Mesenchymal stem cell (in vitro differentiated cells and primary cell): ENCODE measurements at regions not wholly inside any gene's neighbourhood (a gene's known extent, or its start where the extent isn't known, plus 50 kb on each side); places are given as distances from the start of the nearest gene placed in this dataset.

Experiments used
- DNase-seq: peaks from one replicate; pipeline ENCODE4 v3.0.0-alpha.2; 2013
- H2AFZ ChIP-seq: one replicate; pipeline ENCODE4 v1.6.1; 2013; ENCODE audit warnings: low read depth, mild to moderate bottlenecking, control low read depth, inconsistent platforms, low read length, moderate library complexity
- H2AK5ac ChIP-seq: 2 replicates; pipeline ENCODE4 v1.6.1; 2013; ENCODE audit warnings: low read length, moderate library complexity, mild to moderate bottlenecking, inconsistent platforms; ENCODE audit not compliant: severe bottlenecking
- H2BK120ac ChIP-seq: one replicate; pipeline ENCODE4 v1.6.1; 2013; ENCODE audit warnings: low read depth, mild to moderate bottlenecking, inconsistent platforms, low read length, moderate library complexity
- H2BK12ac ChIP-seq, 2 experiments: one replicate each; pipeline ENCODE4 v1.6.1; 2013; ENCODE audit warnings: inconsistent platforms in 2 of 2, low read length in 2 of 2, mild to moderate bottlenecking in 2 of 2, moderate library complexity in 2 of 2, control low read depth in 1 of 2
- H2BK15ac ChIP-seq: one replicate; pipeline ENCODE4 v1.6.1; 2013; ENCODE audit warnings: mild to moderate bottlenecking, low read depth, inconsistent platforms; ENCODE audit not compliant: poor library complexity, severe bottlenecking
- H2BK5ac ChIP-seq: 2 replicates; pipeline ENCODE4 v1.6.1; 2013; ENCODE audit warnings: low read depth, mild to moderate bottlenecking, low read length, control low read depth, inconsistent platforms; ENCODE audit not compliant: poor library complexity, severe bottlenecking
- H3K14ac ChIP-seq, 2 experiments: one replicate each; pipeline ENCODE4 v1.6.1; 2013; ENCODE audit warnings: inconsistent platforms in 2 of 2, low read length in 2 of 2, control low read depth in 1 of 2, mild to moderate bottlenecking in 1 of 2, moderate library complexity in 1 of 2
- H3K18ac ChIP-seq, 2 experiments: one replicate each; pipeline ENCODE4 v1.6.1; 2013; ENCODE audit warnings: inconsistent platforms in 2 of 2, low read length in 2 of 2, control low read depth in 1 of 2, low read depth in 1 of 2, mild to moderate bottlenecking in 1 of 2
- H3K23ac ChIP-seq, 2 experiments: one replicate each; pipeline ENCODE4 v1.6.1; 2013; ENCODE audit warnings: inconsistent platforms in 2 of 2, low read length in 2 of 2, mild to moderate bottlenecking in 2 of 2, moderate library complexity in 2 of 2, control low read depth in 1 of 2
- H3K27ac ChIP-seq: 2 replicates; pipeline ENCODE4 v1.5.1; 2013; ENCODE audit warnings: mild to moderate bottlenecking, moderate library complexity, low read length, control low read depth, inconsistent platforms; ENCODE audit not compliant: poor library complexity, severe bottlenecking
- H3K27me3 ChIP-seq, 2 experiments: 2 replicates each; pipeline versions ENCODE4 v1.6.1 to v1.7.0; 2013; ENCODE audit warnings: low read length in 2 of 2, mild to moderate bottlenecking in 2 of 2, moderate library complexity in 2 of 2, control low read depth in 1 of 2, inconsistent platforms in 1 of 2; ENCODE audit not compliant: control insufficient read depth in 1 of 2, insufficient read depth in 1 of 2
- H3K36me3 ChIP-seq, 2 experiments: 2 replicates each; pipeline versions ENCODE4 v1.6.1 to v1.7.0; 2013; ENCODE audit warnings: low read length in 2 of 2, control low read depth in 1 of 2, inconsistent platforms in 1 of 2, low read depth in 1 of 2, mild to moderate bottlenecking in 1 of 2; ENCODE audit not compliant: insufficient read depth in 2 of 2, control insufficient read depth in 1 of 2
- H3K4ac ChIP-seq, 2 experiments: one replicate each; pipeline ENCODE4 v1.6.1; 2013; ENCODE audit warnings: inconsistent platforms in 2 of 2, low read length in 2 of 2, mild to moderate bottlenecking in 2 of 2, moderate library complexity in 2 of 2, control low read depth in 1 of 2, low read depth in 1 of 2
- H3K4me1 ChIP-seq: 2 replicates; pipeline ENCODE4 v1.6.1; 2013; ENCODE audit warnings: low read depth, low read length, control low read depth; ENCODE audit not compliant: control insufficient read depth, insufficient read depth
- H3K4me2 ChIP-seq: 2 replicates; pipeline ENCODE4 v1.6.1; 2013; ENCODE audit warnings: low read length, mild to moderate bottlenecking, inconsistent platforms; ENCODE audit not compliant: poor library complexity, severe bottlenecking
- H3K4me3 ChIP-seq, 2 experiments: 2 replicates each; pipeline versions ENCODE4 v1.5.1 to v1.7.0; 2013; ENCODE audit warnings: low read length in 2 of 2, mild to moderate bottlenecking in 2 of 2, control low read depth in 1 of 2, low read depth in 1 of 2; ENCODE audit not compliant: insufficient read depth in 1 of 2
- H3K79me1 ChIP-seq: replicated peaks from 2 replicates; pipeline ENCODE4 v1.6.1; 2013; ENCODE audit warnings: mild to moderate bottlenecking, control low read depth, low read length, inconsistent platforms; ENCODE audit not compliant: poor library complexity, severe bottlenecking
- H3K9ac ChIP-seq: 2 replicates; pipeline ENCODE4 v1.7.0; 2013; ENCODE audit warnings: mild to moderate bottlenecking, low read length, moderate library complexity
- H3K9me3 ChIP-seq: 2 replicates; pipeline ENCODE4 v1.7.0; 2013; ENCODE audit warnings: mild to moderate bottlenecking, low read length; ENCODE audit not compliant: control insufficient read depth
- H4K8ac ChIP-seq: one replicate; pipeline ENCODE4 v1.6.1; 2013; ENCODE audit warnings: inconsistent platforms, mild to moderate bottlenecking, low read length, moderate library complexity
- H4K91ac ChIP-seq: one replicate; pipeline ENCODE4 v1.6.1; 2013; ENCODE audit warnings: mild to moderate bottlenecking, low read length, inconsistent platforms
- WGBS: methylation state at CpG from one replicate; pipeline ENCODE4 v1.1.7; 2013; ENCODE audit warnings: mixed read lengths; 5-methylcytosine and 5-hydroxymethylcytosine counted together

- no peak overlapping the region for H4K8ac ChIP-seq
- no peak overlapping the region for H3K4me3 ChIP-seq
- no peak overlapping the region for H2AFZ ChIP-seq
- no peak overlapping the region for H3K4ac ChIP-seq
- H3K9me3 ChIP-seq = no peaks in the 10 kb centered on the region
- WGBS = 73% methylated on average over 1 of the region's 2 CpGs
- H3K27ac ChIP-seq = no peak overlapping the region
- H3K14ac ChIP-seq = no peak overlapping the region
- H2AK5ac ChIP-seq = no peak overlapping the region
- no peak overlapping the region for H2BK5ac ChIP-seq
- no peak overlapping the region for H2BK120ac ChIP-seq
- H4K91ac ChIP-seq = no peak overlapping the region
- H3K36me3 ChIP-seq = no peaks in the 10 kb centered on the region
- H2BK15ac ChIP-seq = no peak overlapping the region
- no peaks in the 10 kb centered on the region for H3K4me1 ChIP-seq
- no peaks in the 10 kb centered on the region for H3K79me1 ChIP-seq
- no peak overlapping the region for H3K18ac ChIP-seq
- H2BK12ac ChIP-seq = no peak overlapping the region
- no peaks in the 10 kb centered on the region for H3K27me3 ChIP-seq
- no peak overlapping the region for H3K23ac ChIP-seq
- H3K4me2 ChIP-seq = no peak overlapping the region
- no peak overlapping the region for H3K9ac ChIP-seq
- DNase-seq = no peak
Measured at GRCh38 chr16:62717026-62717425, 680.8 kb upstream of the CDH8 start.

- no peak overlapping the region for H3K27ac ChIP-seq
Measured at GRCh38 chr16:62715701-62716100, 679.5 kb upstream of the CDH8 start.

GRCh38 chr16:62712566-62712965 is 676.3 kb upstream of the CDH8 start:
- no peak for DNase-seq
- no peak overlapping the region for H3K23ac ChIP-seq

More at GRCh38 chr16:62715701-62716100, 679.5 kb upstream of the CDH8 start:
- H2BK120ac ChIP-seq = no peak overlapping the region
- H3K9me3 ChIP-seq = no peaks in the 10 kb centered on the region
- no peaks in the 10 kb centered on the region for H3K27me3 ChIP-seq
- H4K8ac ChIP-seq = no peak overlapping the region
- H2AFZ ChIP-seq = no peak overlapping the region
- no peak overlapping the region for H3K4me2 ChIP-seq
- H2BK5ac ChIP-seq = no peak overlapping the region
- no peaks in the 10 kb centered on the region for H3K36me3 ChIP-seq
- WGBS = no CpG with 5 or more reads among the region's 1 CpG
- no peak overlapping the region for H3K18ac ChIP-seq
- H3K4me3 ChIP-seq = no peak overlapping the region
- H3K9ac ChIP-seq = no peak overlapping the region
- H2BK12ac ChIP-seq = no peak overlapping the region
- H4K91ac ChIP-seq = no peak overlapping the region
- no peak overlapping the region for H3K23ac ChIP-seq
- H3K4me1 ChIP-seq = no peaks in the 10 kb centered on the region
- H2BK15ac ChIP-seq = no peak overlapping the region
- no peak for DNase-seq
- H3K79me1 ChIP-seq = no peaks in the 10 kb centered on the region
- no peak overlapping the region for H2AK5ac ChIP-seq
- no peak overlapping the region for H3K14ac ChIP-seq
- H3K4ac ChIP-seq = no peak overlapping the region

GRCh38 chr16:62711797-62712196 is 675.6 kb upstream of the CDH8 start:
- Histone ChIP-seq H3K27ac (no peak overlapping the region), H2BK120ac (no peak overlapping the region), H3K18ac (no peak overlapping the region), H2BK12ac (no peak overlapping the region), H3K4me3 (no peak overlapping the region), H2AFZ (no peak overlapping the region), H3K9me3 (no peaks in the 10 kb centered on the region), H3K79me1 (no peaks in the 10 kb centered on the region), H3K36me3 (no peaks in the 10 kb centered on the region), H3K14ac (no peak overlapping the region), H4K8ac (no peak overlapping the region), H3K4ac (no peak overlapping the region), H3K9ac (no peak overlapping the region), H3K23ac (no peak overlapping the region), H2BK15ac (no peak overlapping the region), H2AK5ac (no peak overlapping the region), H3K27me3 (no peaks in the 10 kb centered on the region), H3K4me2 (no peak overlapping the region), H3K4me1 (no peaks in the 10 kb centered on the region), H2BK5ac (no peak overlapping the region), H4K91ac (no peak overlapping the region)
- no peak for DNase-seq
- 76% methylated on average over 6 of the region's 8 CpGs for WGBS

More at GRCh38 chr16:62712566-62712965, 676.3 kb upstream of the CDH8 start:
- no peak overlapping the region for H3K9ac ChIP-seq
- no peak overlapping the region for H3K4ac ChIP-seq
- WGBS = no CpG with 5 or more reads among the region's 1 CpG
- H3K4me3 ChIP-seq = no peak overlapping the region
- no peaks in the 10 kb centered on the region for H3K9me3 ChIP-seq
- no peak overlapping the region for H2AK5ac ChIP-seq
- H3K18ac ChIP-seq = no peak overlapping the region
- H3K14ac ChIP-seq = no peak overlapping the region
- no peak overlapping the region for H2BK5ac ChIP-seq
- H3K4me2 ChIP-seq = no peak overlapping the region
- no peak overlapping the region for H2BK12ac ChIP-seq
- H3K4me1 ChIP-seq = no peaks in the 10 kb centered on the region
- no peak overlapping the region for H4K8ac ChIP-seq
- no peak overlapping the region for H3K27ac ChIP-seq
- no peaks in the 10 kb centered on the region for H3K79me1 ChIP-seq
- H4K91ac ChIP-seq = no peak overlapping the region
- H3K36me3 ChIP-seq = no peaks in the 10 kb centered on the region
- no peak overlapping the region for H2BK120ac ChIP-seq
- H3K27me3 ChIP-seq = no peaks in the 10 kb centered on the region
- H2AFZ ChIP-seq = no peak overlapping the region
- no peak overlapping the region for H2BK15ac ChIP-seq
